CD14-positive monocyte (primary cell): ENCODE measurements at regions not wholly inside any gene's neighbourhood (a gene's known extent, or its start where the extent isn't known, plus 50 kb on each side); places are given as distances from the start of the nearest gene placed in this dataset.

Experiments
- DNase-seq, 3 donors: peaks; one replicate each; pipeline ENCODE4 v3.0.0-alpha.2; 2011 to 2022
- H2AFZ ChIP-seq: 2 replicates; pipeline ENCODE4 v1.6.0; 2012; ENCODE audit warnings: mild to moderate bottlenecking, low read depth, low read length, inconsistent platforms; ENCODE audit not compliant: insufficient read depth, poor library complexity, severe bottlenecking
- H3K27ac ChIP-seq, 2 donors: 1 replicate in 1 of 2; 2 replicates in 1 of 2; pipeline ENCODE4 v1.5.1; 2012 to 2013; ENCODE audit warnings: low read length in 2 of 2, control low read depth in 1 of 2, inconsistent platforms in 1 of 2, low read depth in 1 of 2, mild to moderate bottlenecking in 1 of 2
- H3K27me3 ChIP-seq, 2 donors: one replicate each; pipeline versions ENCODE4 v1.6.0 to v1.6.1; 2011 to 2013; ENCODE audit warnings: low read length in 2 of 2; ENCODE audit not compliant: control insufficient read depth in 2 of 2, insufficient read depth in 2 of 2
- H3K36me3 ChIP-seq, 2 donors: replicated peaks in 1 of 2; 1 replicate in 1 of 2; 2 replicates in 1 of 2; pipeline versions ENCODE4 v1.5.1 to v1.6.1; 2012 to 2013; ENCODE audit warnings: low read length in 2 of 2, control low read depth in 1 of 2, inconsistent platforms in 1 of 2, mild to moderate bottlenecking in 1 of 2; ENCODE audit not compliant: insufficient read depth in 2 of 2, control insufficient read depth in 1 of 2
- H3K4me1 ChIP-seq, 2 donors: 1 replicate in 1 of 2; 2 replicates in 1 of 2; pipeline versions ENCODE4 v1.5.1 to v1.6.1; 2012 to 2013; ENCODE audit warnings: low read length in 2 of 2, control low read depth in 1 of 2, inconsistent platforms in 1 of 2, mild to moderate bottlenecking in 1 of 2, moderate library complexity in 1 of 2; ENCODE audit not compliant: insufficient read depth in 2 of 2, control insufficient read depth in 1 of 2
- H3K4me2 ChIP-seq: replicated peaks from 2 replicates; pipeline ENCODE3; 2012; ENCODE audit warnings: low read length, moderate library complexity, mild to moderate bottlenecking; ENCODE audit not compliant: poor library complexity, severe bottlenecking; ENCODE audit errors: extremely low read depth
- H3K4me3 ChIP-seq, 3 experiments: fragments of 200-600 bp in 1 of 3; sonication (generic) in 1 of 3; replicated peaks in 1 of 3; 1 replicate in 2 of 3; 2 replicates in 1 of 3; pipeline ENCODE4 v1.5.1; 2011 to 2013; ENCODE audit warnings: low read length in 3 of 3, mild to moderate bottlenecking in 3 of 3, control low read depth in 2 of 3, low read depth in 2 of 3, inconsistent platforms in 1 of 3, moderate library complexity in 1 of 3
- H3K79me2 ChIP-seq: 2 replicates; pipeline ENCODE4 v1.6.0; 2012; ENCODE audit warnings: mild to moderate bottlenecking, control low read depth, inconsistent platforms, low read length, moderate library complexity; ENCODE audit not compliant: insufficient read depth
- H3K9ac ChIP-seq: 2 replicates; pipeline ENCODE4 v1.6.0; 2017; ENCODE audit warnings: low read length, mild to moderate bottlenecking; ENCODE audit not compliant: insufficient read depth, poor library complexity, severe bottlenecking
- H3K9me3 ChIP-seq, 2 donors: replicated peaks in 1 of 2; 1 replicate in 1 of 2; 2 replicates in 1 of 2; pipeline versions ENCODE4 v1.5.1 to v1.6.1; 2012 to 2013; ENCODE audit warnings: low read length in 2 of 2, control low read depth in 1 of 2; ENCODE audit not compliant: control insufficient read depth in 1 of 2, insufficient read depth in 1 of 2
- H4K20me1 ChIP-seq: 2 replicates; pipeline ENCODE4 v1.6.0; 2012; ENCODE audit warnings: mild to moderate bottlenecking, low read length, control low read depth, moderate library complexity; ENCODE audit not compliant: insufficient read depth
- H3K27ac Mint-ChIP-seq, 7 donors: one replicate each; pipeline ENCODE4 v1.8.0; 2020; ENCODE audit warnings: mild to moderate bottlenecking in 7 of 7, mixed read lengths in 7 of 7, moderate library complexity in 6 of 7, inconsistent platforms in 2 of 7
- H3K27me3 Mint-ChIP-seq, 3 donors: one replicate each; pipeline ENCODE4 v1.8.0; 2021 to 2022; ENCODE audit warnings: low read depth in 3 of 3, mild to moderate bottlenecking in 3 of 3, mixed read lengths in 3 of 3, moderate library complexity in 3 of 3, inconsistent platforms in 1 of 3
- H3K36me3 Mint-ChIP-seq, 2 donors: one replicate each; pipeline ENCODE4 v1.8.0; 2020; ENCODE audit warnings: mixed read lengths in 2 of 2, inconsistent platforms in 1 of 2, mild to moderate bottlenecking in 1 of 2
- H3K4me1 Mint-ChIP-seq: one replicate; pipeline ENCODE4 v1.8.0; 2020; ENCODE audit warnings: mild to moderate bottlenecking, mixed read lengths
- H3K4me3 Mint-ChIP-seq, 2 donors: one replicate each; pipeline ENCODE4 v1.8.0; 2020; ENCODE audit warnings: mild to moderate bottlenecking in 2 of 2, mixed read lengths in 2 of 2, moderate library complexity in 1 of 2
- H3K9me3 Mint-ChIP-seq, 7 donors: one replicate each; pipeline ENCODE4 v1.8.0; 2020 to 2022; ENCODE audit warnings: mixed read lengths in 7 of 7, mild to moderate bottlenecking in 6 of 7, moderate library complexity in 6 of 7, inconsistent platforms in 2 of 7
- WGBS: methylation state at CpG from one replicate; pipeline ENCODE4 v1.1.5; 2013; ENCODE audit warnings: missing lambda C conversion rate; ENCODE audit not compliant: insufficient coverage; 5-methylcytosine and 5-hydroxymethylcytosine counted together
- intact Hi-C, 2 donors: fragments of 100-400 bp; cut with micrococcal nuclease; formaldehyde crosslinking; loops; one replicate each; pipeline versions ENCODE4 v1.15.0 to v1.15.1; 2023
- TF ChIP-seq, protein P1 (sequence below): fragments of 200-600 bp; IDR thresholded peaks from one replicate; pipeline ENCODE4 v1.8.0; 2022; ENCODE audit warnings: antibody characterized with exemption, mild to moderate bottlenecking

DNA sequence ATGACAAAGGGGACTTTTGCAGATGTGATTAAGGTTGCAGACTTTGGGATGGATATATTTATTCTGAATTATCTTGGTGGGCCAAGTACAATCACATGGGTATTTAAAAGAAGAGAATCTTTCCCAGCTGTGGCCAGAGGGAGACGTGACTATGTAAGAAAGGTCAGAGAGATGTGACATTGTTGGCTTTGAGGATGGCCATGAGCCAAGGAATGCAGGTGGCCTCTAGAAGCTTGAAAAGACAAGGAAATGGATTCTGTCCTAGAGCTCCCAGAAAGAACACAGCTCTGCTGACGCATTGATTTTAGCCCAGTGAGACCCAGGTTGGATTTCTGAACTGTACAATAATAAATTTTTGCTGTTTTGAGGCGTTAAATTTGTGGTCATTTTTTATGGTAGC lies 616.0 kb upstream of the TBL1XR1 start:
- no peaks in the 10 kb centered on the region for H3K36me3 Mint-ChIP-seq
- no peaks in the 10 kb centered on the region for H3K36me3 ChIP-seq
- WGBS = 100% methylated on average over 2 of the region's 3 CpGs
- peaks cover 10% of the 10 kb centered on the region for H3K4me1 Mint-ChIP-seq
- H3K9me3 ChIP-seq = no peaks in the 10 kb centered on the region
- no peaks in the 10 kb centered on the region for H3K79me2 ChIP-seq
- H3K4me3 Mint-ChIP-seq = no peak overlapping the region
- no peak overlapping the region for H3K9ac ChIP-seq
- H3K4me3 ChIP-seq = no peak overlapping the region
- H3K27ac Mint-ChIP-seq = no peak overlapping the region
- H2AFZ ChIP-seq = no peak overlapping the region
- H3K27me3 Mint-ChIP-seq = peaks cover 0 to 4% (median 0%) of the 10 kb centered on the region in 3 donors
- H3K4me2 ChIP-seq = no peak overlapping the region
- intact Hi-C loops = no loop called here
- no peak for DNase-seq
- H3K27ac ChIP-seq = no peak overlapping the region
- no peaks in the 10 kb centered on the region for H4K20me1 ChIP-seq
- TF ChIP-seq, protein P1, sequence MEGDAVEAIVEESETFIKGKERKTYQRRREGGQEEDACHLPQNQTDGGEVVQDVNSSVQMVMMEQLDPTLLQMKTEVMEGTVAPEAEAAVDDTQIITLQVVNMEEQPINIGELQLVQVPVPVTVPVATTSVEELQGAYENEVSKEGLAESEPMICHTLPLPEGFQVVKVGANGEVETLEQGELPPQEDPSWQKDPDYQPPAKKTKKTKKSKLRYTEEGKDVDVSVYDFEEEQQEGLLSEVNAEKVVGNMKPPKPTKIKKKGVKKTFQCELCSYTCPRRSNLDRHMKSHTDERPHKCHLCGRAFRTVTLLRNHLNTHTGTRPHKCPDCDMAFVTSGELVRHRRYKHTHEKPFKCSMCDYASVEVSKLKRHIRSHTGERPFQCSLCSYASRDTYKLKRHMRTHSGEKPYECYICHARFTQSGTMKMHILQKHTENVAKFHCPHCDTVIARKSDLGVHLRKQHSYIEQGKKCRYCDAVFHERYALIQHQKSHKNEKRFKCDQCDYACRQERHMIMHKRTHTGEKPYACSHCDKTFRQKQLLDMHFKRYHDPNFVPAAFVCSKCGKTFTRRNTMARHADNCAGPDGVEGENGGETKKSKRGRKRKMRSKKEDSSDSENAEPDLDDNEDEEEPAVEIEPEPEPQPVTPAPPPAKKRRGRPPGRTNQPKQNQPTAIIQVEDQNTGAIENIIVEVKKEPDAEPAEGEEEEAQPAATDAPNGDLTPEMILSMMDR = no peak
- H3K4me1 ChIP-seq = peaks cover 0 to 4% of the 10 kb centered on the region in 2 donors
- H3K27me3 ChIP-seq = no peaks in the 10 kb centered on the region
- peaks cover 0 to 1% (median 0%) of the 10 kb centered on the region in 7 donors for H3K9me3 Mint-ChIP-seq

DNA sequence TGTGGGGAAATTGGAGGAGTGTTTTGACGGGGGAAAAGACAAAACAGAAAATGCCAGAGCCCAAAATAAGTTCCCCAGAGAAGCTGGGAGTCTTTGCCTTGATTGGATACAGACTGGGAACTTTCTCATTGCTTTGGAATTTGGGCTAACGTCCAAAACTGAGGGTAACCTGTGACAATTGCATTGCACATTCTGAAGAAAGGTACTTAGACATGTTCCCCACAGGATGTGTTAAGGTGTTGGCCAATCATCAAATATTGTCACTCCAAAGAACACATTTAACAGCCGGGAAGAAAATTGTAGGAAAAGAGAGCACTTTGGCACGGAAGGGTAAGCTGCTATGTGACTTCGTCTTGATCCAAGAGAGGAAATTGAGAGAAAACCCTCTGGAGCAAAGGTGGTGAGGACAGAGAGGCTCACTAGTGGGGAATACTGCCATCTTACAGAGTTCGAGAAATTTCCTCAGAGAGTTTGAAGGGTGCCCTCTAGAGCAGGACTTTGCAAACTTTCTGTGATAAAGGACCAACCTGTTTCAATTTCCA lies 619.5 kb upstream of the TBL1XR1 start:
- no peaks in the 10 kb centered on the region for H3K79me2 ChIP-seq
- H3K9me3 ChIP-seq = no peaks in the 10 kb centered on the region
- no peaks in the 10 kb centered on the region for H3K36me3 Mint-ChIP-seq
- no peak overlapping the region for H3K27ac Mint-ChIP-seq
- H2AFZ ChIP-seq = no peak overlapping the region
- H3K4me1 ChIP-seq = peaks cover 8 to 12% of the 10 kb centered on the region in 2 donors
- H3K4me3 ChIP-seq = no peak overlapping the region
- no peak overlapping the region for H3K27ac ChIP-seq
- no peak overlapping the region for H3K4me3 Mint-ChIP-seq
- intact Hi-C loops = no loop called here
- no peak for DNase-seq
- peaks cover 0 to 4% (median 0%) of the 10 kb centered on the region in 3 donors for H3K27me3 Mint-ChIP-seq
- peaks cover 0 to 1% (median 0%) of the 10 kb centered on the region in 7 donors for H3K9me3 Mint-ChIP-seq
- WGBS = 100% methylated on average over 2 of the region's 6 CpGs
- peaks cover 17% of the 10 kb centered on the region for H3K4me1 Mint-ChIP-seq
- no peaks in the 10 kb centered on the region for H3K36me3 ChIP-seq
- TF ChIP-seq, protein P1 = no peak
- no peaks in the 10 kb centered on the region for H3K27me3 ChIP-seq
- H3K9ac ChIP-seq = no peak overlapping the region
- H4K20me1 ChIP-seq = no peaks in the 10 kb centered on the region
- no peak overlapping the region for H3K4me2 ChIP-seq
